GM21515 (cell line): ENCODE measurements at regions not wholly inside any gene's neighbourhood (a gene's known extent, or its start where the extent isn't known, plus 50 kb on each side); places are given as distances from the start of the nearest gene placed in this dataset.
"Not testable (repeated sequence)": the region's sequence is repeated elsewhere in the genome, so short reads cannot be mapped to it uniquely, and the experiment has no call there.

Source experiments
- ATAC-seq: cut with Tn5 transposase; IDR thresholded peaks from one replicate; pipeline ENCODE4 v1.9.1; 2021; ENCODE audit not compliant: unreplicated experiment

DNA sequence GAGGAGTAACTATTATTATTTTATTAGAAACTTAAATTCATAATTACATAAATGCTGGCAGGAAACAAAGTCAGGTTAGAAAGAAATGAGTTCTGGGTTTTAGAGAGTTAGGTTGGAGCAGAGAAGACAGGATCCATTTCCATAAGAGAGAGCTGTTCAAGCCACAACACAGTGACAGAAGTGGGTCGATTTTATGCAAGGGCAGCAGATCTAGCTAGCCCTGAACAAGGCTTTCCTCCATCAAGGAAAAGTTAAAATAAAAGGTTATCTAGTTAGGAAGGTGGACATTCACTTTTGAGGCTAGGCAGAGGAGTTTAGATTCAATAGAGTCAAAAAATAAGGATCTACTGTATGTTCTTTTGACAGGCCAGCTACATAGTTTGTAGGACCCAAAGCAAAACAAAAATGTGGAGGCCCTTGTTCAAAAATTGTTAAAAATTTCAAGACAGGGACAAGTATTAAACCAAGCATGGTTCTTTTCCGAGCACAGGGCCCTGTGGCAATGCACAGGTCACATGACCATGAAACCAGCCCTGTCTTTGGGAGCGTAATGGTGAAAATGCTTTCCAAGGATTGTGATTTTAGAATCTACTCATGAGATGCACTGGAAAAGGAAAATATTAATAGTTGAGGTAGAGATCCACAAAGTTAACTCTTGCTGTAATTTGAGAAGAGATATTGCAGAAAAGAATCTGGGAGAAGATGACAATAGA is 91.2 kb upstream of the CREB1 start:
- no peak for ATAC-seq

DNA sequence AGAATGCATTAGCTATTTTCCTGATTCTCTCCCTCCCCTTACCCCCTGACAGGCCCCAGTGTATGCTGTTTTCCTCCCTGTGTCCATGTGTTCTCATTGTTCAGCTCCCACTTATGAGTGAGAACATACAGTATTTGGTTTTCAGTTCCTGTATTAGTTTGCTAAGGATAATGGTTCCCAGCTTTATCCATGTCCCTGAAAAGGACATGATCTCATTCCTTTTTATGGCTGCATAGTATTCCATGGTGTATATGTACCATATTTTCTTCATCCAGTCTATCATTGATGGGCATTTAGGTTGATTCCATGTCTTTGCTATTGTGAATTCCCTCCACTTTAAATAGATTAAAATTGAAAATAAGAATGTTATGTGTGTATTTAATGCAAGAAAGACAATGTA is 89.9 kb upstream of the CREB1 start:
- not testable (repeated sequence) for ATAC-seq

DNA sequence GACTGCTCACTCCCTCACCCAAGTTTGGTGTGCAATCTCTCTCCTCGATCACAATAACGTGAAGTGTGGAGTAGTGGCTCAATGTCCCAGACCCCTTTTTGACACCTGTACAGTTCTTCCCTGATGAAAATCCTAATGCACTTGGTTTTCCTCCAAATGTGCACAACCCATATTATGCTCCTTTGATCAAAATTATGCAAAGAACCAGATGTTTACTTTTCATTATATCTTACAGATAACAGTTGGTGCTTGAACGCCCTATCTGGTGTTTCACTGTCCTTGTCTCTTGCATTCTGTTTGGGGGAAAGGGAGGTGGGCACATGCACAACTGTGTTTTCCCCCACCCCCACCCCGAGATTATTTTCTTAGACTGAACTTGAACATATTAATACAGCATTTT is 85.0 kb upstream of the CREB1 start:
- no peak for ATAC-seq

DNA sequence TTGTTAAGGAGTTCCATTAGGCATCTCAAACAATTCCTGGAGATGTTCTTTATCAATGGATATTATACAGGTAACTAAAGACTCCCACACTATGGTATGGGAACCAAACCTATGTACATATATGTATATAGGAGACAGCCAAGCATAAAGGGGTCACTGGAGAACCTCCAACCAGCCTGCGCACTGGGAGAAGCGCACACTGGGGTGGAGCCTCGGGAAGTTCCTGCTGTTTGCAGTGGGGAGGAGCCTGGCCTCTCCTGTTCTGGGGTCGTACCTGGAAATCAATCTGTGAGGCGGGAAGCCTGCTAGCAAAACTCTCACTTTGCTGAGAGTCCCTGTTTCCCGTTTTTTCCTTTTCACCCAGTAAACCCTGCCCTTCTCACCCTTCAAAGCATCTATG is 83.1 kb upstream of the CREB1 start:
- ATAC-seq: no peak

DNA sequence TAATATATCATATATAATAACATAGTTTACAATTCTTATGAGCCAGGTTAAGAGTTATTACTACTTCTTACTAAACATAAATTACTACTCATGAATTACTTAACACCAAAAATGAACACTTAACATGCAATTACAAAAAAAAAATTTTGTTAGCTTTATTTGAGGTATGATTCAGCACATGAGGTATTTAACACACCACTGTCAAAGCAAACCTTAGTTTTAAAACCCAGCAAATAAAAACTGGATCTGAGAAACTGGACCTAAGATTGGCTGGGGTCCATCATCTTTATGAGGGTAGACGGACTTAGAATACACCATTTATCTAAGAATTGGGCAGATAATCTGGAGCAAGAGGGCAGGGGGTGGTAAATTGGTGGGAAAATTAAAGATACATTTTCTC is 81.8 kb upstream of the CREB1 start:
- no peak for ATAC-seq

DNA sequence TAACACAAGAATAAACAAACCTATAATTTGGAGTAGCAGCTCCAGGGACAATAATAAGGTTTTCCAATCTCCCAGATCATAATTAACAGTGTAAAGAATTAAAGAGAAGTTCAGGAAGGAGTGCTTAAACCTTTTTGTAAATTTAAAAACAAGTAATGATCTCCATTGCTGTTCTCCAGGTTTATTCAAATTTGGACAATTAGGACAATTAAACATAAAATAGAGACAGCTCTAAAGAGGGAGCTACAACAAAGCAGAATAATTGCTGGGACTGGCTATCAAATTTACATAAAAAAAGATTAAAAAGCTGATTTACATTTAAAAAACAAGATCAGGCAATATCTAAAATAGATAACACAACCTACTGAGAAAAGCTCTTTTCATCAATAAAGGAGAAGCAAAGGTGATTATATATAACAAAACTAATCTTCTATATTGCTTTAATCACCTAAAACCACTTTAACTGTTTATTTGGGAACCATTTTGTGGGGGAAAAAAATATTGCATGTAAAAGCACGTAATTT is 80.1 kb upstream of the CREB1 start:
- ATAC-seq: no peak

DNA sequence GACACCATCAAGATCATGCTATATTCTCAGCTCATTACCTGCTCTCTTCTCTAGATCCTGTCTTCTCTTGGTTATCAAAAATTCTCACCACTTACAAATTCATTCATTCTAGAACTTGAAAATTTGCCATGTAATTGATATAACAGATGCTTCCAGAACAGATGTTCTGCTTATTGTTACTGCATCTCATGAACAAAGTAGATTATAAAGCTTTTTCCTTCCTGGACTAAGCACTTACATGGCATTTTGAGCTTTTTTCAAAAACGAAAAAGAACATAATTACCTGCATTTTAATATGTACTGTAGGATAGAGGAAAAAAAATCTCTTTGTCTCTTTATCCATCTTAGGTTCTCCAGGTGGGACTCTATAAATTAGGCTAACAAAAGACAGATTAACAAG is 79.6 kb upstream of the CREB1 start:
- ATAC-seq: no peak

DNA sequence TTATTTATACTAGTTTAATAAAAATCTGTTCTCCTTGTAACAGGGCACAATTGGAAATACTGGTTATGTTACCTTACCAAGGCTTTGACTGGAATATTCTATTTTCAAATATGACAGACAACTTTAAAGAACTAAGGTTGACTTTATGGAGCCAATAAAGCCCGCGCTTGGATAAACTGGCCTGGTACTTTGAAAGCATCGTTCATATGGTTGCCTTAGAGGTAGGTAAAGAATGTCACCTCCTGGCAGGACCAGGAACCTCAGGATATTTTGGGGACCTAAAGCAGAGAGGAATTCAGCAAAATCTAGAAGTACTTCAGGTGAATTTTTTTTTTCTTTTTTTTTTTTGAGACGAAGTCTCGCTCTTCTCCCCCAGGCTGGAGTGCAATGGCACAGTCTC is 71.2 kb upstream of the CREB1 start:
- no peak for ATAC-seq

DNA sequence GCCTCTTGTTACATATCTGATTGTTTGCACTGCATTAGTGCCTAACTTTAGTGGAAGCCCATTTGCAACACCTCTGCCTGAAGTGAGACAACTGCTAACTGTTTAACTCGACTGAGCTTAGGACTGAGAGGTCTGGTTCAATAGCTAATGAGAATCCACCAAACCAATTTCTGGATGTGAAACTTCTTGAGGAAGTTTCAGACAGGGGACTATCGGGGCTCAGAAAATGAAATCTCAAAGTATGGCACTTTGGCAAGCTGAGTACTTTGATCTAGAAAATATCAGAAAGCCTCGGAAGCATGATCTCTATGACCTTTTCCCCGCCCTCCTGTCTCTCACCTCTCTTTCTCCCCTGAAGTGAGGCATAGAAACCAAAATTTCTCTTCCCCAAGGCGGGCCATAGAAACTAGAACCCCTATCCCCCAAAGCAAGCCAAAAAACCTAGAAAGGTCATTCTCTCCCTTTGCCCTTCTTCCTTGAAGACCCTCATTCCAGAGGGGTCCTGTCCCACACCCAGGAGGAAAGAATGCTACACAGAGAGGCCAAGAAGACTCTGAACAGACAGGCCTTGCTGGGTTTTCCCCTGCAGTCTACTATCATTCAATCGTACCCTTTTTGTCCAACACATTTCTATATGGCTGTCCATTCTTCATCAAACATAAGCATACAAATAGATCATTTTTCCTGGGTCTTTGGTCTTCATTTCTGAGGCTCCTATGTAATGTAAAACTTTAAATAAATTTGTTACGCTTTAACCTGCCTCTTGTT is 69.6 kb upstream of the CREB1 start:
- peak; percentile 90 for ATAC-seq

DNA sequence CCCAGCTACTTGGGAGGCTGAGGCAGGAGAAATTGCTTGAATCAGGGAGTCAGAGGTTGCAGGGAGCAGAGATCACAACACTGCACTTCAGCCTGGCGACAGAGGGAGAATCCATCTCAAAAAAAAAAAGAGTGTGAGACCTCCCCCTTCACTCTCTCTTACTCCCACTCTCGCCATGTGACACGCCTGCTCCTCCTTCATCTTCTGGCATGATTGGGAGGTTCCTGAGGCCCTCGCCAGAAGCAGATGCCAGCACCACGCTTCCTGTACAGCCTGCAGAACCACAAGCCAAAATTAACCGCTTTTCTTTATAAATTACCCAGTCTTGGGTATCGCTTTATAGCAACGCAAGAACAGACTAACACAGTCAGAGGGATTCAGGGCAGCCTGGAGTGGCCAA is 66.3 kb upstream of the CREB1 start:
- no peak for ATAC-seq

DNA sequence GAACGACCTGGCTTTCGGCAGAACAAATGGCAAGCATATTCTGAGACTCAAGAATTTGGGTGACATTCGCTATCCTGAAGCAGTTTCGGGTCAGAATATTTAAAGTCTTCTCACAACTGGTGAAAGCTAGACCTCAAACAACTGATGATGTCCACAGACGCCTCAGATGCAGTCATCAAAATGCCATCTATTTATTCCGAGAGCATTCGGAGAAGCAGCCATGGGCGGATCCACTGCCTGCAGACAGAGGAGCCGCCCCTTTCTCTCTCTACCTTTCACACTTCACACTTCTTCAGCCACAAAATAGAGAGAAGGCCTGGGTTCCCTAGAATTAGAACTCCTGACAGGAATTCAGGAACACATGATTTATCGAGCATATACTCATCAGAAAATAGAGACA is 65.8 kb upstream of the CREB1 start:
- ATAC-seq: no peak

DNA sequence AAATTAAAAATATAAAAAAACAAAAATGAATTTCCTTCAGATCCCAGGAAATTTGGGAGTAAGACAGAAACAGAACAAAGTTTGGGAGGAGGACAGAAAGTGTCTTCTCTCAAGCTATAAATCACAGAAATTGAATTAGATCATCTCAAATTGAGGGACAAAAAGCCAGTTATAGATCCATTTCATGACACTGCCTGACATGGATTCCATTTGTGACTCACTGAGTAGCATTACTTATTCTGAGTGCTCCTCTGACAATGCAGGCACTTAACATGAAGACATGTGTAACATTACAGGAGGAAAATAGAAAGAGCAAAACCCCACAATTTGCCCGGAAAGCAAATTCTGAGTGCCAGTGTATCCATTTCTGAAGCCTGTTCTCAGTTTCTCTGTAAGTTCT is 63.9 kb upstream of the CREB1 start:
- no peak for ATAC-seq

DNA sequence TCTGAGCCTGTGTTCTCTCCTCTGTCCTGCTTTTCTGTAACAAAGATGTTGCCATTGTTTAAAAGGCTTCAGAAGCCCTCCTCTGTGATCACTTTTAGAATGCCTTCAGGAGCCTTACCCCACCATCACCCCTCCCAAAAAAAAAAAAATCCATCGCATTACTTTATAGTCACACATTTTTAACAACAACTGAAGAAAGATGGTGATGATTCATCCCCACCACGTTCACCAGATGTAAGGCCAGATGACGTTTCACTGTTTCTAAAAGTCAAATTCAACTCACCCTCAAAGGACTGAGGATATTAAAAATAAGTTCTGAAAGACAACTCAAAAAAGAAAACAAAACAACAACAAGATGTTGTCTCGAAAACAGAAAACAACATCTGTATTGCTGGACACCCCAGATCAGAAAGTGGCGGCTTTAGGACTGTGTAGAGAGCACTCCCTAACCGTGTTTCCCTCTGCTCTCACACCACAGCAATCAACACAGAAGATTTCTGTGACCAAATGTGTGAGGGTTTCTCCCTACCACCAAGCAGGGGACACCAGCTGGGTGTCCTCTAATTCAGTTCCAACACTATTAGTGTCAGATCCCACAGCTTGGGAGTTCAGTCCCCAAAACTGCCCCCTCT is 61.9 kb upstream of the CREB1 start:
- peak; percentile 87 for ATAC-seq

DNA sequence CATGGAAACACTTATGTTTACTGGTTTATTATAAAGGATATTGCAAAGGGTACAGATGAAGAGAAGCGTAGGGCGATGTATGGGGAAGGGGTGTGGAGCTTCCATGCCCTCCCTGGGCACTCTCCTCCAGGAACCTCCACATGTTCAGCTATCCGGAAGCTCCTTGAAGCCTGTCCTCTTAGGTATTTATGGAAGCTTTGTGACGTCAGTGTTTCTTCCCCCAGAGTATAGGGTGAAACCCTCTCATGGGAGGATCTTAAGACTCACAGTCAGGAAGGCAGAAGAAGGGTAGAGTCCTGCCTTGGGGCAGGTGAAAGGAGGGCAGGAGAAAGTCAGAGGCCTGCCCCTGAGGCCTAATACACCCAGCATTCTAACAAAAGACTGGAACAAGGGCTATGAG is 61.3 kb upstream of the CREB1 start:
- no peak for ATAC-seq

DNA sequence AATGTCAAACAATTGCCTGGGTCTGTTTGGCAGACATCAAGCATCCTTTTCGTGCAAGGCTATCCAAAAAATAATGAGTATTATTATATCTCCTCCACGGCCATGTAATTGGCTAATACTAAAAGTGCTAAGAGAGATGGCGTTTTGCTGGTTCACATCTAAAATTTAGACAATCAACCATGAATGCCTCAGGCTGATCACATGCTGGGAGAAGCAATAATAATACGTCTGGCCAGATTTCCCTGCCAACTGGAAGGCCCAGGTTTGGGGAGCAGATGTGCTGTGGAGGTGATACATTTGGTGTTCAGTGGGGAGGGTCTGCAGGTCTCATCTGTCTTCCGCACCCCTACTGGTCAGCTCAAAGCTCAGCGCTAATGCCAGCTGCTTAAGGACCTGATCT is 60.3 kb upstream of the CREB1 start:
- no peak for ATAC-seq

DNA sequence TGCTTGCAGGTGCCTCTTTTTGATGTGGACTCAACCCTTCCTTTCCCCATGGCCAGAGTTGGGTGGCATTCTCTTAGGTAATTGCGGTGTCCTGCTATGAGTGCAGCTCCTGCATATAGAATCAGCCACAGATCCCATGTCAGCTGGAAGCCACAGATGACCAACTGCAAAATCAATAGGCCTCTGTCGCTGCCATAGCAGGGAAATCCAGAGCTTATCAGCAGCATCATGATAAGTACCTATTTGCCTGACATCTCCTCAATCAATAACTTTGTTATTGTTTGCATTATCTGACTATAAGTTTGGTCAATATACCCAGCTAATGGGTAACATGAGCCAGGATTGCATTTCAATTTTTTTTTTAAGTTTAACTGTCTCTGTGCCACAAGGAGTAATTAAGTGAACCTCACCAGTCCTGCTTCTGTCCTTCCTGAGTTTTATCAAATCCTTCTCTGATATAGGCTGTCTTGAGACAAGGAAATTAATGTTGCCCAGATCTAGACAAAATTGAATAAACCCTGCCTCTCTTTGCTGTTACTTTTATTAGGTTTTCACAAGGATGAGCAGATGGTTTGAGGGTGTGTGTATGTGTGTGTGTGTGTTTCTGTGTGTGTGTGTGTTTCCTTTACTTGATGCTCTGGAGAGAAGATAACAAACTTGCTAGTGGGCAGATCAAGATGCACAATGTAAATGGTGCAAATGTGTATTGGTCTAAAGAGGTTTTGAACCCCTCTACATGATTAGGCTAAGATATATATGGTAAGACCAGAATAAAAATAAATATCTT is 59.6 kb upstream of the CREB1 start:
- no peak for ATAC-seq

DNA sequence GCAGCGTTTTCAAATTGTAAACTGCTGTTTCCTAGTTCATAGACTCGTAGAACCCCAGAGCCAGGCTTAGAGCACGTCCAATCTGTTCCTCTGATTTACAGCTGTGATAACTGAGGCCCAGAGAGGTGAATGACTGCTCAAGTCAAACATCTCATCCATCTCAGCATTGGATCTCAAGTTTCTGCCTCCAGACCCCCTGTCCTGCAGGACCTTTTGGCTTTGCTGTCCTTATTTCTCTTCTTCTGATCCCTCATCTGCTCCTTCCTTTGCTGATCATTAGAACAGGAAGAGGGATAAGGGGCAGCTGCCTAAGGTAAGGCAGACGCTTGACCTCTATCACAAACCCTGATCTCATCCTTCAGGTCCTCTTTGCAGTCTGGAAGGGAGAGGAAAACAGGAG is 58.5 kb upstream of the CREB1 start:
- ATAC-seq: no peak

DNA sequence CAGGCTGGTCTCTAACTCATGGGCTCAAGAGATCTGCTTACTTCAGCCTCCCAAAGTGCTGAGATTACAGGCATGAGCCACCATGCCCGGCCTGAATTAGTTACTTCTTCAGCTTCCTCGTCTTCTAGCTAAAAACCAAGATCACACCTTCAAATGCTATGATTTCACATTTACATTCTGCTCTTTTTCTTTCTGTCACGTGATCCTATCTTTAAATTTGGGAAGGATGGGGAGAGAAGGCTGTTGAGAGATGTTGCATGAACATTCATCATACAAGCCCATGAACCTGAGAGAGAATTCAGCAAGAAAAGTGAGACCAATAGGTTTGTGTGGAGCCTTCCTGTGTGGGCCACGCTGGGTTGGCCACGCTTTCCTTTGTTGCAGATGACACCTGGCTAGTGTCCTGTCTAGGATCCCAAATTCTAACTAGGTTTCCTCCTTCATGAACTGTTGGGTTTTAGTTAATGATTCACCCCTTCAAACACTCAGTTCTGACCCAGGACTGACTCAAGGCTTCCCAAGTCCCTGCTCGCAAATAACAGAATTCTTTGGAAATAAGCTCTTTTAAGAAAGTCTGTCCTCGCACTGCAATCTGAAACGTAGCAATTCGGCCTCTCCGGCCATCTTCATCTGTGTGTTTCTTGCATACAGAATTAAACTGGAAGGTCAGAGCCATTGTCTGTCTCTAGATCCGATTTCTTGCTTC is 57.3 kb upstream of the CREB1 start:
- ATAC-seq: no peak

DNA sequence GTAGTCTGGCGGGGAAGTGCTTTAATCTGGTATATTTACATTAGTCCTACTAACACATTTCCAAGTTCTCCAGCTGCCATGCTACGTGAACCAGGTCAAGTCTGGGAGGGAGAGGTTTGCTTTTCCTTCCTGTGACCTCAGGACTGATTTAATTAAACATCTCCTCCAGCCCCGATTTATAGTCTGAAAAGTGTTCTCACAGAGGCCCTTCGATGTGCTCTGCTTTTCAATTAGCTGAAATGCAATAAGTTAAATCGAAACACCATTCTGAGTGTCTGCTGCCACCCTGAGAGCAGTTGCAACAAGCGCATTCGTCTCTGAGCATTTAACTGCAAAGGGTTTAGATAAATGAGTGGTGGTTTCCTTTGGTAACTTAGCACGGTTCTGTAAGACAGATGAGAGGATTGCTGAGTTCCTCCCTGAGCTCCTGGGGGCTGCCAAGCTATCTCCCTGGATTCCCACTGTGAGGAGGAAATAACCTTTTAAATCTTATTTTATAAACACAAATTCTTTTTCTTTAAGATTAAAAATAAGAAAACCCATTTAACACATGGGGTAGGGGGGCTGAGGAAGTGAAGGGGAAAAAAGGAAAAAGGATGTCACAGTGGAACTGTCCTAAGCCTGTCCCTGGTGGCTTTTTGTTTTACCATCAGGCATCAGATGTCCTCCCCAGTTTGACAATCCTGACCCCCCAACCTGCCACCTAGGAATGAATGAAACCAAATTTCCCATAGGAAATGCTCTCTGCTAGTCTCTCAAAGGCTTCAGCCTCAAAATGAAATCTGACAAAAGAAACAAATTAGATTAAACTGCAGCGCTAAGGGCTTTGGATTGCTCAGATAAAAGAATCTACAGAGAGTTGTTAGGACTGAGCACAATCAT is 56.5 kb upstream of the CREB1 start:
- ATAC-seq: peak; percentile 78

DNA sequence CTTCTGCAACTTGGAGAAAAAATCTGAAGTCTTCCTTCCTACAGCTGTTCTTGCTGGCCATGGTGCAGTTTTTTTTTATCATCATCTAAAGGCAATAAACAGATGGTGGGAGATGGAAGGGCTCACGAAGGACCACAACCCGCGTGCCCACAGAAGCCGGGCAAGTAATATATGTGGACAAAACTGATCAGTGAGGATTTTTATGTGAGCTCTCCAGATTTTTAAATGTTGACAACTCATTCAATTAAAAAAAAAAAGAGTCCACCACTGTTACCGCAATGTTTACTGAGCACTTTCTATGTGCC is 55.9 kb upstream of the CREB1 start:
- ATAC-seq: no peak
